A549 (cell line): ENCODE measurements at regions not wholly inside any gene's neighbourhood (a gene's known extent, or its start where the extent isn't known, plus 50 kb on each side); places are given as distances from the start of the nearest gene placed in this dataset.

Source experiments
- JUNB ChIP-seq: fragments of >200 bp; sonication (Bioruptor Twin); formaldehyde crosslinking; IDR thresholded peaks from 2 replicates; pipeline ENCODE4 v1.6.1; 2016
- MAZ ChIP-seq: fragments of 150-350 bp; IDR thresholded peaks from 2 replicates; pipeline ENCODE4 v1.6.1; 2014; ENCODE audit warnings: antibody characterized with exemption, low read depth, low read length, borderline replicate concordance
- TF ChIP-seq, protein P1 (sequence below): fragments of 150-350 bp; IDR thresholded peaks from 2 replicates; pipeline ENCODE4 v1.6.1; 2014; ENCODE audit warnings: low read depth, mild to moderate bottlenecking, low read length

DNA sequence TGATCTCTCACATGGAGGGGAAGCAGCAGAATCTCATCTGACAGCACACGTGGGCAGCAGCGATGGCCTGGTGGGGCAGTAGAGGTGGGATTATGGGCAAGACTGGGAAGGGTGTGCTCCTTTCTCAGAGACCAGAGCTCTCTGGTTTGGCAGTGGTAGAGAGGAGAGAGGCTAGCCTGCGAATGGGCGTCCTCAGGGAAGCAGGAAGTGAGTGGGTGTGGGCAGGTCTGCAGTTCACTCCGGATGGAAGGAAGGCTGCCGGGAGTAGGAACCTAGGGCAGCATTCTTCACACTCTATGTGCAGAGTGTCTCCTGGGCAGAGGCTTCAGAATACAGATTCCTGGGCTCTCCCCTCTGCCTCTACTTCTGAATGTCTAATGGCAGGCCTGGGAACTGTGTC is 162.8 kb upstream of the BMPER start:
- no peak for TF ChIP-seq MAZ
- no peak for TF ChIP-seq JUNB
- TF ChIP-seq, protein P1, sequence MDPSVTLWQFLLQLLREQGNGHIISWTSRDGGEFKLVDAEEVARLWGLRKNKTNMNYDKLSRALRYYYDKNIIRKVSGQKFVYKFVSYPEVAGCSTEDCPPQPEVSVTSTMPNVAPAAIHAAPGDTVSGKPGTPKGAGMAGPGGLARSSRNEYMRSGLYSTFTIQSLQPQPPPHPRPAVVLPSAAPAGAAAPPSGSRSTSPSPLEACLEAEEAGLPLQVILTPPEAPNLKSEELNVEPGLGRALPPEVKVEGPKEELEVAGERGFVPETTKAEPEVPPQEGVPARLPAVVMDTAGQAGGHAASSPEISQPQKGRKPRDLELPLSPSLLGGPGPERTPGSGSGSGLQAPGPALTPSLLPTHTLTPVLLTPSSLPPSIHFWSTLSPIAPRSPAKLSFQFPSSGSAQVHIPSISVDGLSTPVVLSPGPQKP: no peak
